Stomach (tissue), 4 donors: ENCODE measurements at regions not wholly inside any gene's neighbourhood (a gene's known extent, or its start where the extent isn't known, plus 50 kb on each side); places are given as distances from the start of the nearest gene placed in this dataset.

ENCODE experiments used
- EP300 ChIP-seq: sonication (generic); formaldehyde crosslinking; IDR thresholded peaks from one replicate; pipeline ENCODE4 v1.6.1; 2017; ENCODE audit warnings: antibody characterized with exemption
- POLR2A ChIP-seq, 4 donors: fragments of 450-650 bp; IDR thresholded peaks; one replicate each; pipeline ENCODE4 v1.6.1; 2016; ENCODE audit warnings: antibody characterized with exemption in 4 of 4, control low read depth in 2 of 4, mild to moderate bottlenecking in 1 of 4, moderate library complexity in 1 of 4
- POLR2AphosphoS5 ChIP-seq, 3 donors: sonication (generic); formaldehyde crosslinking; IDR thresholded peaks; one replicate each; pipeline ENCODE4 v1.6.1; 2016; ENCODE audit warnings: antibody characterized with exemption in 3 of 3
- TF ChIP-seq, protein P1 (sequence below), 7 experiments: fragments of 450-650 bp in 4 of 7; fragments of 200-600 bp in 3 of 7; sonication (generic) in 3 of 7; IDR thresholded peaks; one replicate each; pipeline ENCODE4 v1.5.1; 2016 to 2019; ENCODE audit warnings: antibody characterized with exemption in 7 of 7, control low read depth in 2 of 7, mild to moderate bottlenecking in 1 of 7

DNA sequence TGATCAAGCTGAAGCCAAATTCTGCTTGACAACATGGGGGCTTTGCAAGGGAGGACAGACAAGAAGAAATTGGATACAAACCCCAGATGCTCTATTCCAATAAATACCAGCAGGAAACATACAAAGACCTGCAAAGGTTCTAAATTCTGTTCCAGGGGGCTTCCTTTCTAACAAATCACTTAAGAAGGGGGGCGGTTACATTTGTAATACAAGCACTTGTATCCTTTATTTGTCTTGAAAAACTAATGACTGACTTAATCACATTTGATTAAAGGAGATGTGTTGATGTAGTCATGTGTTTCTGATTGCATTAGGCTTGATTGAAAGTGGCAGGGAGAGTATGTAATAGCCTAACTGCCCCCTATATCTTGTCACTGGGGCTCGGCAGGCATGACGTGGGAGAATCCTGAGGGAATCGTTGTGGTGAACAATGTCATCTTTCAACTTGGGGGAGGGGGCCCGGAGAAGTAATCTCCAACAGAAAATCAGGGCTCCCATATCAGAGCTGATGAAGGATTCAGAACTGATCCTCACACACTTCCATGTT, 361.7 kb downstream of the INSC start:
- TF ChIP-seq, protein P1, sequence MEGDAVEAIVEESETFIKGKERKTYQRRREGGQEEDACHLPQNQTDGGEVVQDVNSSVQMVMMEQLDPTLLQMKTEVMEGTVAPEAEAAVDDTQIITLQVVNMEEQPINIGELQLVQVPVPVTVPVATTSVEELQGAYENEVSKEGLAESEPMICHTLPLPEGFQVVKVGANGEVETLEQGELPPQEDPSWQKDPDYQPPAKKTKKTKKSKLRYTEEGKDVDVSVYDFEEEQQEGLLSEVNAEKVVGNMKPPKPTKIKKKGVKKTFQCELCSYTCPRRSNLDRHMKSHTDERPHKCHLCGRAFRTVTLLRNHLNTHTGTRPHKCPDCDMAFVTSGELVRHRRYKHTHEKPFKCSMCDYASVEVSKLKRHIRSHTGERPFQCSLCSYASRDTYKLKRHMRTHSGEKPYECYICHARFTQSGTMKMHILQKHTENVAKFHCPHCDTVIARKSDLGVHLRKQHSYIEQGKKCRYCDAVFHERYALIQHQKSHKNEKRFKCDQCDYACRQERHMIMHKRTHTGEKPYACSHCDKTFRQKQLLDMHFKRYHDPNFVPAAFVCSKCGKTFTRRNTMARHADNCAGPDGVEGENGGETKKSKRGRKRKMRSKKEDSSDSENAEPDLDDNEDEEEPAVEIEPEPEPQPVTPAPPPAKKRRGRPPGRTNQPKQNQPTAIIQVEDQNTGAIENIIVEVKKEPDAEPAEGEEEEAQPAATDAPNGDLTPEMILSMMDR (IDR thresholded peaks at IDR 0.05) = no peak
- no peak for TF ChIP-seq POLR2A (IDR thresholded peaks at IDR 0.05)
- no peak for TF ChIP-seq EP300
- TF ChIP-seq POLR2AphosphoS5 (IDR thresholded peaks at IDR 0.05) = no peak
